HG03196 (cell line): ENCODE measurements at regions not wholly inside any gene's neighbourhood (a gene's known extent, or its start where the extent isn't known, plus 50 kb on each side); places are given as distances from the start of the nearest gene placed in this dataset.
"Not testable (repeated sequence)": the region's sequence is repeated elsewhere in the genome, so short reads cannot be mapped to it uniquely, and the experiment has no call there.

Source experiments
- ATAC-seq: cut with Tn5 transposase; IDR thresholded peaks from one replicate; pipeline ENCODE4 v1.9.1; 2021; ENCODE audit not compliant: unreplicated experiment

GRCh38 chr6:144429753-144430152 is 144.6 kb downstream of the UTRN start:
- no peak for ATAC-seq

- ATAC-seq: not testable (repeated sequence)
Measured at GRCh38 chr6:144433446-144433845, 148.3 kb downstream of the UTRN start.

DNA sequence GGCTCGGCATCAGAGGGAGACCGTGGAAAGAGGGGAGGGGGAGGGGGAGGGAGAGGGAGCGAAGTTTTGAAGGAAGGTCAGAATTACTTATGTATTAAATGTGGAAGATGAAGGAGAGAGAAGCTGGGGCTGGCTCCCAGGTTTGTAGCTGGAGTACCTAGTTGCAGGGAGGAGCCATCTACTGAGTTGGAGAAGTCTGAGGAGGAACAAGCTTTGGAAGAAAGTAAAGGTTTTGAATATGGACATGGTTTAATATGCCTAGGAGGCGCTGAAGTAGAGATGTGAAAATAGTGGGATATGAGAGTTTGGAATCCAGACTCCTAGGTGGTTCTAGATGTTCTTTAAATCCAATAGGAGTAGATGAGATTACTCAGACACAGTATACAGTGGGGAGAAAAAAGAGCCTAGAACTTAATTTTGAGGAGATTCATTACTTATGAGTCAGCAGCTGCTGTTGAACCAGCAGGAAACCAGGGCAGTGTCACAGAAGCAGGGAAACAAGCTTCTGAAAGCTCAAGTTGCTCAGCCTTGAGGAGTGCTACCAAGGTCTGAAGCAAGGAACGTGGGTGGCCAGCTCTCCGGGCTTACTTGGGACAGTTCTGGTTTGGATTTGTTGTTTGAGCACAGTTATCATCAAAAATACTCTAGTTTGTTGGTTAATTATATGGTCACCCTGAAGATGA is 149.3 kb downstream of the UTRN start:
- no peak for ATAC-seq

- no peak for ATAC-seq
Measured at GRCh38 chr6:144435602-144436426, 150.7 kb downstream of the UTRN start.

- ATAC-seq: no peak
Measured at GRCh38 chr6:144437105-144437504, 152.0 kb downstream of the UTRN start.

DNA sequence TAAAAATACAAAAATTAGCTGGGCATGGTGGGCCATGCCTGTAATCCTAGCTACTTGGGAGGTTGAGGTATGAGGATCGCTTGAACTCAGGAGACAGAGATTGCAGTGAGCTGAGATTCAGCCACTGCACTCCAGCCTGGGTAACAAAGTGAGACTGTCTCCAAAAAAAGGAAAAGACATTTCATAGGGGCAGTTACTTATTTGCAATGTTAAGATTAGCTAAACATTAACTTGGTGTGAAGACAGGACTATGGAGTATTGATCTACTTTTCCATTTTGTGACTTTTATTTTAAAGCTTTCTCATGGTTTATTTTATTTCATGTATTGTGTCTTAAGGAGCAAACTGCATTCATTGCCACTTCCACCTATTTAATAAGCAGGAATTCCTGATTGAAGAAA is 153.0 kb downstream of the UTRN start:
- no peak for ATAC-seq

- no peak for ATAC-seq
Measured at GRCh38 chr6:144439016-144439415, 153.9 kb downstream of the UTRN start.

- ATAC-seq: not testable (repeated sequence)
Measured at GRCh38 chr6:144441801-144442200, 156.7 kb downstream of the UTRN start.

GRCh38 chr6:144443157-144443556 is 158.0 kb downstream of the UTRN start:
- no peak for ATAC-seq

- no peak for ATAC-seq
Measured at GRCh38 chr6:144447472-144447871, 162.3 kb downstream of the UTRN start.

- ATAC-seq: no peak
Measured at GRCh38 chr6:144449218-144449617, 164.1 kb downstream of the UTRN start.

- no peak for ATAC-seq
Measured at GRCh38 chr6:144449911-144450597, 164.9 kb downstream of the UTRN start.

DNA sequence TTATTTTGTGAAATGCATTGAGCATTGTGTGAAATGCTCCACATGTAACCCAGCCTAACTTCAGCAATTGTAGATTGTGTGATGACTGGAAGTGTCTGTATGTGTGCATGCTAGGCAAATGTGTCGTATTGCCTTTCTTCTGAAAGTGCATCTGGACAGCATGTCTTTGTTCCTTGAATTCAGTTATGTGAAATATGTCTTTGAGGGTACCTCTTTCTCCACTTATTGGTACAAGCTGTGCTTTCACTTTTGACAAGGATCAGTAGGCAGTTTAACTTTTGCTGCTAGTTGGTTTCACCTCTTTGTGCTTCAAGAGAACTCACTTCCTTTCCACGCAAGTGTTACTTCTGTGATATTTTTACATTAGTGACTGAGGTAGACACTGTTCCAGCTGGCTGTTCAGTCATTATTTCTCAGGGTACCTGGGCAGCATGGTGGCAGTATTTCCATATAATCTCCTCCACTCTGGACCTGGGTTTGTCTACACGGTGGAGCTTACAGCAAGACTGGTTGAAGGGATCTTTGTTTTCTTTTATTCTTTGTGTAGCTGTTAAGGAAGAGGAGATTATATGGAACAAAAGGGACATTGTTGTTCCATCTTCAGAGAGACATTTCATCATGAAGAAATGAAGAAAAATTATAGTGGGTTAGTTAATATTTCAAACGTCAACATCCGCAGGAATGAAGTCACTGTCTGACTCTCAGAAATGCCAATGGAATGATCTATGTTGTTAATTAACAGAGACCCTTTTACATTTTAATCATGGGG is 175.4 kb downstream of the UTRN start:
- ATAC-seq: peak; percentile 89

GRCh38 chr6:144462058-144462457 is 176.9 kb downstream of the UTRN start:
- no peak for ATAC-seq

- no peak for ATAC-seq
Measured at GRCh38 chr6:144466716-144467115, 181.6 kb downstream of the UTRN start.

DNA sequence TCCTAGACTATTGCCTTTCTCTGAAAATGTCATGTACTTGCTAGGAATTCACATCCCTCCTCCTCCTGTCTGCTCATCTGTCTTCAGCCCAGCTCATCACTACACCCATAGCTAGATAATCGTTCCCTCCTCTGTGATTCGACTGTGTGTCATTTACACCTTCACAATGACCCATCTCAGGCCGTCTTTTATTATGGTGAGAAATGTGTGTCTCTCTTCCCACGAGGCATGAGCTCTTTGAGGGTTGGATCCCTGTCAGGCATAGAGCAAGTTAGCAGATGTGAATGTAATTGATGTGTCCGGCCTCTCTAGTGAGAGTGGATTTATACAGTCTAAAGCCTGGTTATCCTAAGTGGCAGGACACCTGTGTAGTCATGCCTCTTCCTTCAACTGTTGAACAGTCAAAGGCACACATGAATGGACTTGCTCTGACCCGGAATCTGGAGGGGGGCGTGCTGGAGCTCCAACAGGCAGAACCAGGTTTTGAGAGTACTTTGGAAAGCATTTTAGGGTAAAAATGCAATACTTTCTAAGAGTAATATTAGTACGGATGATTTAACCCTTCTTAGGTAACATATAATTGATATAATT is 182.1 kb downstream of the UTRN start:
- ATAC-seq: no peak

GRCh38 chr6:144467921-144468320 is 182.8 kb downstream of the UTRN start:
- ATAC-seq: no peak

DNA sequence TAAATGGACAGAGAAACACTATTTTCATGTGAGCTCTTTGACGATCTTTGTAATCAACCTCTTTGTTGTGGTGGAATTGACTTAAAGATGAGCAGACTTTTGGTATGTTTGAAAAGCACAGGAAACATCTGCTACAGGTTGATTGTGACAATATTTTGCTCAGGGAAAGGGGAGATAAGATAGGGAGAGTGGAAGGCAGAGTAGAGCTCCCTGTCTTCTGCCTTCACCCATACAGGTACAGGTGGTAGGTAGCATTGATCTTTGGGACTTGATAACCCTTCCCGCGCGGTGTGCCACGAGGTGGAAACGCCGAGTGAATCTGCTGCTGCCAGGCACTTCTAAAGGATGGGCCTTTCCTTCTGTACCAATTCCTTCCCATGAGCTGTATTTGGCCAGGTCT is 183.6 kb downstream of the UTRN start:
- ATAC-seq: no peak

- ATAC-seq: peak; percentile 83
Measured at GRCh38 chr6:144469144-144469575, 184.0 kb downstream of the UTRN start.

DNA sequence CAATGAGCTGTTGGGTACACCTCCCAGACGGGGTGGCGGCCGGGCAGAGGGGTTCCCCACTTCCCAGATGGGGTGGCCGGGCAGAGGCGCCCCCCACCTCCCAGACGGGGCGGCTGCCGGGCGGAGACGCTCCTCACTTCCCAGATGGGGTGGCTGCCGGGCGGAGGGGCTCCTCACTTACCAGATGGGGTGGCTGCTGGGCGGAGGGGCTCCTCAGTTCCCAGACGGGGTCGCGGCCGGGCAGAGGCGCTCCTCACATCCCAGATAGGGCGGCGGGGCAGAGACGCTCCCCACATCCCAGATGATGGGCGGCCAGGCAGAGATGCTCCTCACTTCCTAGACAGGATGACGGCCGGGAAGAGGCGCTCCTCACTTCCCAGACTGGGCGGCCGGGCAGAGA is 185.1 kb downstream of the UTRN start:
- not testable (repeated sequence) for ATAC-seq

GRCh38 chr6:144471986-144472385 is 186.9 kb downstream of the UTRN start:
- no peak for ATAC-seq
